ENCODE measurements at regions not wholly inside any gene's neighbourhood (a gene's known extent, or its start where the extent isn't known, plus 50 kb on each side); places are given as distances from the start of the nearest gene placed in this dataset.

DNA sequence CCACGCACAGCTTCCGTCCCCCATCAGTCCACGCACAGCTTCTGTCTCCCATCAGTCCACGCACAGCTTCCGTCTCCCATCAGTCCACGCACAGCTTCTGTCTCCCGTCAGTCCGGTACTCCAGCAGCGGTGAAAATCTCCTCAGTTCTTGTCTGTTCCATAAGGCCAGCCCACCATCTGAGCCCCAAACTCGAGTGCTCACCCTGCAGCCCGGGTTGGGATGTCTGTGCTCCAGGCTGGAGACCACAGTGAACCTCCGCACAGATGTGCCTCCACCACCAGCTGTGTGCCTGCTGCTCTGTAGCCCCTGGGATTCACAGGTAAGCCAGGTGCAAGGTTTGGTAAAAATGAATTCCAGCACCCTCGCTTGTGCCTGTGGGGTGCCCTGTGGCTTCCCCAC, 258.6 kb downstream of the NPHP4 start:
- 82 to 90% (median 85%) methylated on average over 13 of the region's 13 CpGs for WGBS, 4 donors
- Histone ChIP-seq H3K27me3 (peaks cover 0 to 16% (median 7%) of the 10 kb centered on the region in 9 donors), H3K4me1 (no peaks in the 10 kb centered on the region), H3K27ac (no peak overlapping the region), H3K36me3 (no peaks in the 10 kb centered on the region), H3K4me3 (no peak overlapping the region), H3K9me3 (peaks cover 0 to 3% (median 0%) of the 10 kb centered on the region in 12 donors)
- DNase-seq (peak in 1 of 5 donors; percentile 16), ATAC-seq (no peak)
- intact Hi-C loops (cut with DNase I): no loop called here
- TF ChIP-seq, protein P1, sequence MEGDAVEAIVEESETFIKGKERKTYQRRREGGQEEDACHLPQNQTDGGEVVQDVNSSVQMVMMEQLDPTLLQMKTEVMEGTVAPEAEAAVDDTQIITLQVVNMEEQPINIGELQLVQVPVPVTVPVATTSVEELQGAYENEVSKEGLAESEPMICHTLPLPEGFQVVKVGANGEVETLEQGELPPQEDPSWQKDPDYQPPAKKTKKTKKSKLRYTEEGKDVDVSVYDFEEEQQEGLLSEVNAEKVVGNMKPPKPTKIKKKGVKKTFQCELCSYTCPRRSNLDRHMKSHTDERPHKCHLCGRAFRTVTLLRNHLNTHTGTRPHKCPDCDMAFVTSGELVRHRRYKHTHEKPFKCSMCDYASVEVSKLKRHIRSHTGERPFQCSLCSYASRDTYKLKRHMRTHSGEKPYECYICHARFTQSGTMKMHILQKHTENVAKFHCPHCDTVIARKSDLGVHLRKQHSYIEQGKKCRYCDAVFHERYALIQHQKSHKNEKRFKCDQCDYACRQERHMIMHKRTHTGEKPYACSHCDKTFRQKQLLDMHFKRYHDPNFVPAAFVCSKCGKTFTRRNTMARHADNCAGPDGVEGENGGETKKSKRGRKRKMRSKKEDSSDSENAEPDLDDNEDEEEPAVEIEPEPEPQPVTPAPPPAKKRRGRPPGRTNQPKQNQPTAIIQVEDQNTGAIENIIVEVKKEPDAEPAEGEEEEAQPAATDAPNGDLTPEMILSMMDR (IDR thresholded peaks at IDR 0.05): no peak
- no peak for TF ChIP-seq POLR2A (IDR thresholded peaks at IDR 0.05)

GRCh38 chr1:5731110-5731423, 261.2 kb downstream of the NPHP4 start:
- no peaks in the 10 kb centered on the region for H3K36me3 ChIP-seq

DNA sequence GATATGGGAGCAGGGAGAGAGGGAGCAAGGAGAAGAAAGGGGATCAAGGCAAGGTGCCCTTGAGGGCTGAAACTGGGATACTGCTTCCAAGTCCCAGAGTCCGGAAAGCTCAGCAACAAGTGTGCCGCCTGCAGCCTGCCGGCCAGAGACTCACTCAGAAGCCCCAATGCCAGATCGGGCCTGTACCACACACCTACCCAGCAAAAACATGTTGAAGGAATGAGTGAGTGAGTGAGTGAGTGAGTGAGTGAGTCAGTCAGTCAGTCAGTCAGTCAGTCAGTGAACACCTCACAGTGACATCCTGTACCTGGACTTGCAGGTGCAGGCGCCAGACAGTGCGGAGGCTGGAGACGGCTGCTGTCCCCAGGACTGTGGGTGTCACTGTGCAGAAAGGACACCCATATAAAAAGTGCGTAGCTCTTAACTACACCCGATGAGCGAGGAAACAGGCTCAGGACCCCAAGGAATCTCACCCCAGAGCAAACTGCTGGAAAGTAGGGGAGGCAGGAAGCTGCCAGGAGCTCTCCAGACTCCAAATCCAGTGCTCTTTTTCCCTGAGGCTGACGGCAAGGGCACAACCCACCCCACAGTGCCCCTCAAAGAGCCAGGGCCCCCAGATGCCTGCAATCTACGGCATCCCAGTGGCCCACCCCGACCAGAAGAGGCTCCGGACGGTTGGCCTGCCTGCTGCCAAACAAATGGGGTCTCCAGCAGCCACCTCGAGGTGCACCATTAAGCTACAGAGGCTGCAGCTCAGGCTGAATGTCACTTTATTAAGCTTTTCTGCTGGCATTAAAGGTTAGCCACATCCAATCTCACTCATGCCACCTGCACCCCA, 261.7 kb downstream of the NPHP4 start:
- Histone ChIP-seq H3K9me3 (peaks cover 0 to 3% (median 0%) of the 10 kb centered on the region in 12 donors), H3K27me3 (peaks cover 0 to 34% (median 7%) of the 10 kb centered on the region in 9 donors), H3K27ac (no peak overlapping the region), H3K36me3 (no peaks in the 10 kb centered on the region), H3K4me3 (no peak overlapping the region), H3K4me1 (no peaks in the 10 kb centered on the region)
- no peak for ATAC-seq
- peak in 1 of 5 donors; percentile 32 for DNase-seq
- TF ChIP-seq, protein P1 (IDR thresholded peaks at IDR 0.05): no peak
- intact Hi-C loops (cut with DNase I): no loop called here
- 82 to 87% (median 86%) methylated on average over 16 of the region's 16 CpGs for WGBS, 4 donors

More at GRCh38 chr1:5731110-5731423, 261.2 kb downstream of the NPHP4 start:
- intact Hi-C loops (cut with DNase I): no loop called here
- no peaks in the 10 kb centered on the region for H3K4me1 ChIP-seq
- DNase-seq: peak in 1 of 5 donors; percentile 10
- H3K27ac ChIP-seq: no peak overlapping the region
- 80 to 89% (median 87%) methylated on average over 3 to 5 of the region's 5 CpGs for WGBS, 4 donors
- H3K9me3 ChIP-seq: peaks cover 0 to 3% (median 0%) of the 10 kb centered on the region in 12 donors
- TF ChIP-seq, protein P1 (IDR thresholded peaks at IDR 0.05): no peak
- no peak for TF ChIP-seq POLR2A (IDR thresholded peaks at IDR 0.05)
- no peak overlapping the region for H3K4me3 ChIP-seq
- no peak for ATAC-seq
- H3K27me3 ChIP-seq: peaks cover 0 to 34% (median 7%) of the 10 kb centered on the region in 9 donors

DNA sequence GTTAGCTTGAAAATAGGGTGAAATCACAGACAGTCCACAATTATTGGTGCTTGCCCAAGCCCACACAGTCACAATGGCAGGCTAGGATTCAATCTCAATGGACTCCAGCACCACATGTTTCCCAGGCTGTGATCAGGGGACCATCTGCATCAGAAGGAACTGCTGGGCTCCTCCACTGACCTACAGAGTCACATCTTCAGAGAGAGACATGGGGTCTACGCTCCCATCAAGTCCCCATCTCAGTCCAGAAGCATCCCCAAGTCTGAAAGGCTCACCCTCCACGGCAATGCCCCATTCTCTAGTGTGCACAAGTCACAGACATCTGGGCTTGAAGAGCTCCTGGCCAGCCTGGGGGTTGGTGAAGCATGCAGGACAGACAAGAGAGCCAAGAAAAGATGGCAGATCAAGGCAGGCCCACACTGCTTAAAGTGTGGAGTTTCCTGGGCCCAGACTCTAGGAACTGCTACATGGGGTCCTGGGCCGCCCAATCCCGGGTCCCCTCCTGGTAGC, 262.5 kb downstream of the NPHP4 start:
- WGBS, 4 donors: 83 to 90% (median 86%) methylated on average over 4 of the region's 4 CpGs
- Histone ChIP-seq H3K36me3 (no peaks in the 10 kb centered on the region), H3K9me3 (peaks cover 0 to 3% (median 0%) of the 10 kb centered on the region in 12 donors), H3K27ac (no peak overlapping the region), H3K4me1 (no peaks in the 10 kb centered on the region), H3K27me3 (peaks cover 0 to 27% (median 2%) of the 10 kb centered on the region in 9 donors), H3K4me3 (no peak overlapping the region)
- ATAC-seq (no peak), DNase-seq (no peak)
- TF ChIP-seq POLR2A (IDR thresholded peaks at IDR 0.05): no peak
- TF ChIP-seq, protein P1 (IDR thresholded peaks at IDR 0.05): no peak
- intact Hi-C loops (cut with DNase I): no loop called here

Measured in heart left ventricle (tissue), 16 donors.